HepG2 (cell line): ENCODE measurements at regions not wholly inside any gene's neighbourhood (a gene's known extent, or its start where the extent isn't known, plus 50 kb on each side); places are given as distances from the start of the nearest gene placed in this dataset.

Experiments used
- ATAC-seq: fragments of 200-7000 bp; cut with Tn5 transposase; 3 replicates; pipeline ENCODE4 v1.9.1; 2020; ENCODE audit warnings: mild to moderate bottlenecking, moderate library complexity
- BruUV-seq: library from RNA; stranded (reverse); fragments of 400-500 nt; replicated peaks from 2 replicates; lab custom pipeline; 2021; lab: Mats Ljungman, UMichigan
- CTCF ChIA-PET: fragments of 300-600 bp; formaldehyde crosslinking; extraction: SDS; loops from one replicate; lab custom pipeline; 2021; ENCODE audit warnings: low total read pairs, inconsistent platforms, low intra/inter-chr PET ratio; lab: Yijun Ruan, JAX
- POLR2A ChIA-PET: fragments of 350-600 bp; sonication (Branson Sonifier 250); formaldehyde crosslinking; loops from one replicate; lab custom pipeline; 2020; ENCODE audit warnings: antibody characterized with exemption, inconsistent platforms; lab: Yijun Ruan, JAX
- DNase-seq: peaks from one replicate; pipeline ENCODE4 v3.0.0-alpha.2; 2015; ENCODE audit warnings: low spot score
- FAIRE-seq: peaks from 3 replicates; lab custom pipeline; 2011; peaks lifted over from hg19 to GRCh38; lab: Jason Lieb, UNC
- H2AFZ ChIP-seq: one replicate; pipeline ENCODE4 v1.6.1; 2011; ENCODE audit warnings: low read length, inconsistent platforms
- H3K27ac ChIP-seq: fragments of 300-600 bp; 3 replicates; pipeline ENCODE4 v1.8.0; 2011; ENCODE audit warnings: mixed run types, mild to moderate bottlenecking, mixed read lengths, low read length, inconsistent platforms; ENCODE audit not compliant: insufficient read depth; ENCODE audit errors: extremely low read length
- H3K27me3 ChIP-seq, 2 experiments: fragments of 200-600 bp in 1 of 2; 2 replicates in 1 of 2; 3 replicates in 1 of 2; pipeline versions ENCODE4 v1.6.0 to v1.8.0; 2011; ENCODE audit warnings: low read length in 2 of 2, mild to moderate bottlenecking in 2 of 2, moderate library complexity in 2 of 2, inconsistent platforms in 1 of 2; ENCODE audit not compliant: insufficient read depth in 2 of 2, control insufficient read depth in 1 of 2
- H3K36me3 ChIP-seq, 2 experiments: fragments of 200-600 bp in 1 of 2; replicated peaks in 1 of 2; 2 replicates in 1 of 2; 3 replicates in 1 of 2; pipeline versions ENCODE4 v1.5.1 to v1.8.0; 2011; ENCODE audit warnings: low read length in 2 of 2, inconsistent platforms in 1 of 2; ENCODE audit not compliant: insufficient read depth in 2 of 2, control insufficient read depth in 1 of 2
- H3K4me1 ChIP-seq: 2 replicates; pipeline ENCODE4 v1.5.1; 2012; ENCODE audit warnings: low read length, inconsistent platforms; ENCODE audit not compliant: insufficient read depth
- H3K4me2 ChIP-seq: 2 replicates; pipeline ENCODE4 v1.6.0; 2011; ENCODE audit warnings: low read depth, low read length, inconsistent platforms
- H3K4me3 ChIP-seq, 3 experiments: fragments of 200-600 bp in 1 of 3; sonication (generic), shearing (Covaris generic) in 1 of 3; replicated peaks in 1 of 3; 2 replicates each; pipeline ENCODE4 v1.5.1; 2011 to 2016; ENCODE audit warnings: low read length in 3 of 3, inconsistent platforms in 2 of 3, low read depth in 2 of 3, mild to moderate bottlenecking in 2 of 3, control low read depth in 1 of 3, mixed read lengths in 1 of 3; ENCODE audit not compliant: insufficient read depth in 1 of 3
- H3K79me2 ChIP-seq: one replicate; pipeline ENCODE4 v1.6.1; 2011; ENCODE audit warnings: low read length, inconsistent platforms; ENCODE audit not compliant: insufficient read depth
- H3K9ac ChIP-seq: 2 replicates; pipeline ENCODE4 v1.6.0; 2011; ENCODE audit warnings: mild to moderate bottlenecking, low read depth, low read length, inconsistent platforms; ENCODE audit not compliant: insufficient read depth
- H3K9me3 ChIP-seq: 2 replicates; pipeline ENCODE4 v1.5.1; 2012; ENCODE audit warnings: mild to moderate bottlenecking, low read length
- H4K20me1 ChIP-seq: 2 replicates; pipeline ENCODE4 v1.6.0; 2011; ENCODE audit warnings: inconsistent platforms, mild to moderate bottlenecking, low read length, moderate library complexity; ENCODE audit not compliant: insufficient read depth
- DPF2 ChIP-seq: sonication (generic); formaldehyde crosslinking; IDR thresholded peaks from 2 replicates; pipeline ENCODE4 v1.4.0; 2020; ENCODE audit warnings: mild to moderate bottlenecking, low read depth, missing genetic modification reagents, borderline replicate concordance
- ELF1 ChIP-seq: sonication (generic); formaldehyde crosslinking; IDR thresholded peaks from 2 replicates; pipeline ENCODE4 v1.4.0; 2020; ENCODE audit warnings: missing genetic modification reagents
- GTF3A ChIP-seq: sonication (generic); formaldehyde crosslinking; conservative IDR thresholded peaks from 2 replicates; pipeline ENCODE4 v1.4.0; 2020; ENCODE audit warnings: mild to moderate bottlenecking, missing genetic modification reagents
- KLF13 ChIP-seq: sonication (generic); formaldehyde crosslinking; IDR thresholded peaks from 2 replicates; pipeline ENCODE4 v1.4.0; 2020; ENCODE audit warnings: mild to moderate bottlenecking, missing genetic modification reagents
- MAFF ChIP-seq: IDR thresholded peaks from 2 replicates; pipeline ENCODE4 v1.6.1; 2011; ENCODE audit warnings: low read depth, low read length, improper control_type of control experiment
- SAFB2 ChIP-seq: sonication (generic); formaldehyde crosslinking; IDR thresholded peaks from 2 replicates; pipeline ENCODE4 v1.5.1; 2020; ENCODE audit warnings: missing genetic modification reagents, low read depth, mild to moderate bottlenecking, borderline replicate concordance
- THAP7 ChIP-seq: sonication (generic); formaldehyde crosslinking; IDR thresholded peaks from 2 replicates; pipeline ENCODE4 v1.8.1; 2023; ENCODE audit warnings: mild to moderate bottlenecking, missing genetic modification reagents
- THAP9 ChIP-seq: sonication (generic); formaldehyde crosslinking; IDR thresholded peaks from 2 replicates; pipeline ENCODE4; 2020; ENCODE audit warnings: missing genetic modification reagents, mild to moderate bottlenecking, borderline replicate concordance
- ZNF317 ChIP-seq: sonication (generic); formaldehyde crosslinking; IDR thresholded peaks from 2 replicates; pipeline ENCODE4 v1.5.0; 2020; ENCODE audit warnings: mild to moderate bottlenecking, missing genetic modification reagents
- ZNF331 ChIP-seq: sonication (generic); formaldehyde crosslinking; IDR thresholded peaks from 2 replicates; pipeline ENCODE4 v1.4.0; 2020; ENCODE audit warnings: missing genetic modification reagents
- ZNF446 ChIP-seq: sonication (generic); formaldehyde crosslinking; IDR thresholded peaks from 2 replicates; pipeline ENCODE4 v1.5.0; 2020; ENCODE audit warnings: mild to moderate bottlenecking, missing genetic modification reagents
- ZNF558 ChIP-seq: sonication (generic); formaldehyde crosslinking; IDR thresholded peaks from 2 replicates; pipeline ENCODE4 v1.9.0; 2022; ENCODE audit warnings: mild to moderate bottlenecking, missing genetic modification reagents, borderline replicate concordance
- ZNF619 ChIP-seq: sonication (generic); formaldehyde crosslinking; IDR thresholded peaks from 2 replicates; pipeline ENCODE4 v1.4.0; 2020; ENCODE audit warnings: mild to moderate bottlenecking, missing genetic modification reagents
- ZNF775 ChIP-seq: sonication (generic); formaldehyde crosslinking; IDR thresholded peaks from 2 replicates; pipeline ENCODE4 v1.4.0; 2020; ENCODE audit warnings: missing genetic modification reagents, mild to moderate bottlenecking, moderate library complexity, borderline replicate concordance
- ZXDC ChIP-seq: sonication (generic); formaldehyde crosslinking; IDR thresholded peaks from 2 replicates; pipeline ENCODE4 v1.5.0; 2020; ENCODE audit warnings: mild to moderate bottlenecking, missing genetic modification reagents
- in situ Hi-C: cut with HindIII; loops from 2 replicates; pipeline ENCODE4 v1.10.0; 2017; ENCODE audit warnings: low pct_unique_long_range_greater_than_20kb; ENCODE audit not compliant: extremely low pct_ligation_motif_present
- intact Hi-C: fragments of 100-400 bp; cut with micrococcal nuclease; formaldehyde crosslinking; loops from one replicate; pipeline ENCODE4 v1.10.0; 2022; ENCODE audit not compliant: unreplicated experiment
- TF ChIP-seq, protein P1 (sequence below): sonication (generic); formaldehyde crosslinking; IDR thresholded peaks from 2 replicates; pipeline ENCODE4 v1.5.0; 2020; ENCODE audit warnings: missing genetic modification reagents

GRCh38 chr6:128759901-128760300, 123.0 kb upstream of the LAMA2 start (continued):
- TF ChIP-seq ZNF317 (CRISPR knock-in tag) (no peak), MAFF (no peak), DPF2 (CRISPR knock-in tag) (no peak)

GRCh38 chr6:128759447-128759846, 123.5 kb upstream of the LAMA2 start:
- DNase-seq (no peak), ATAC-seq (no peak), FAIRE-seq (no peak)
- Histone ChIP-seq H3K79me2 (no peaks in the 10 kb centered on the region), H4K20me1 (no peaks in the 10 kb centered on the region), H3K27ac (no peak overlapping the region), H3K4me1 (no peaks in the 10 kb centered on the region), H3K4me2 (no peak overlapping the region), H3K36me3 (no peaks in the 10 kb centered on the region), H3K9me3 (no peaks in the 10 kb centered on the region), H2AFZ (no peak overlapping the region), H3K4me3 (no peak overlapping the region), H3K9ac (no peak overlapping the region), H3K27me3 (no peaks in the 10 kb centered on the region; a peak in 1 of 5 replicates)
- CTCF ChIA-PET: no interaction called here
- in situ Hi-C loops: no loop called here
- POLR2A ChIA-PET: no interaction called here
- intact Hi-C loops: no loop called here
- no TSS peak for BruUV-seq
- TF ChIP-seq ZNF446 (CRISPR knock-in tag) (no peak), ZXDC (CRISPR knock-in tag) (no peak), ZNF558 (no peak), ZNF619 (CRISPR knock-in tag) (no peak), THAP9 (CRISPR knock-in tag) (no peak), ELF1 (CRISPR knock-in tag) (no peak), SAFB2 (no peak), ZNF331 (no peak), GTF3A (CRISPR knock-in tag) (no peak), THAP7 (CRISPR knock-in tag) (no peak), KLF13 (CRISPR knock-in tag) (no peak), ZNF775 (CRISPR knock-in tag) (no peak)
- TF ChIP-seq, protein P1, sequence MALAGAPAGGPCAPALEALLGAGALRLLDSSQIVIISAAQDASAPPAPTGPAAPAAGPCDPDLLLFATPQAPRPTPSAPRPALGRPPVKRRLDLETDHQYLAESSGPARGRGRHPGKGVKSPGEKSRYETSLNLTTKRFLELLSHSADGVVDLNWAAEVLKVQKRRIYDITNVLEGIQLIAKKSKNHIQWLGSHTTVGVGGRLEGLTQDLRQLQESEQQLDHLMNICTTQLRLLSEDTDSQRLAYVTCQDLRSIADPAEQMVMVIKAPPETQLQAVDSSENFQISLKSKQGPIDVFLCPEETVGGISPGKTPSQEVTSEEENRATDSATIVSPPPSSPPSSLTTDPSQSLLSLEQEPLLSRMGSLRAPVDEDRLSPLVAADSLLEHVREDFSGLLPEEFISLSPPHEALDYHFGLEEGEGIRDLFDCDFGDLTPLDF: no peak
